ENCODE measurements at regions not wholly inside any gene's neighbourhood (a gene's known extent, or its start where the extent isn't known, plus 50 kb on each side); places are given as distances from the start of the nearest gene placed in this dataset.

- ChIA-PET POLR2A (no interaction called here), CTCF (no interaction called here)
- intact Hi-C loops (cut with micrococcal nuclease; ENCODE audit: unreplicated experiment) = no loop called here
These were observed 87.6 kb upstream of the SLC7A1 start for GRCh38 chr13:29683041-29683440.

DNA sequence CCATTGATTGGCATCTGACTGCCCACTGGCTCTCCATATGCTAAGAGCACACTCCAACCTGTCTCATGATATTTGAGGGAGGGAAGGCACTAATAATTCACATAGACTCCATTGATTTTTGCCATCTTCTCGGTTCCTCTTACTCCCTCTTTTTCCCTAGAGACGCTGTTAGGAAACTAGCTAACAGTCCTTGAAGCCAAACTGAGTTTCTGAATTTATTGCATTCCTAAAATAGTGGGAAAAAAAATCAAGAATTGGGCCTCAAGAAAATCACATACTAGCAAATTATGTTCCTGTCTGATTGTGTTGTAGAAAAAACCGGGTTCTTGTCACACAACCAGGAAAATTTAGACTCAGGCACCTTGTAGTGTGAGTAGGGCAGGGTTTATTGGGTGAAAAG lies 86.4 kb upstream of the SLC7A1 start:
- no peak for DNase-seq
- Mint-ChIP-seq H3K9me3 (ENCODE audit: unreplicated experiment) (no peaks in the 10 kb centered on the region), H3K27me3 (ENCODE audit: insufficient read depth, unreplicated experiment) (peaks cover 12% of the 10 kb centered on the region), H3K4me3 (ENCODE audit: unreplicated experiment) (no peak overlapping the region), H3K27ac (ENCODE audit: unreplicated experiment) (no peak overlapping the region), H3K4me1 (ENCODE audit: low read depth, unreplicated experiment) (no peaks in the 10 kb centered on the region), H3K36me3 (ENCODE audit: insufficient read depth, unreplicated experiment) (no peaks in the 10 kb centered on the region)
- H3K9me3 ChIP-seq = no peaks in the 10 kb centered on the region
- POLR2A ChIA-PET = no interaction called here
- BruUV-seq (replicated peaks) = no TSS peak
- TF ChIP-seq, protein P1, sequence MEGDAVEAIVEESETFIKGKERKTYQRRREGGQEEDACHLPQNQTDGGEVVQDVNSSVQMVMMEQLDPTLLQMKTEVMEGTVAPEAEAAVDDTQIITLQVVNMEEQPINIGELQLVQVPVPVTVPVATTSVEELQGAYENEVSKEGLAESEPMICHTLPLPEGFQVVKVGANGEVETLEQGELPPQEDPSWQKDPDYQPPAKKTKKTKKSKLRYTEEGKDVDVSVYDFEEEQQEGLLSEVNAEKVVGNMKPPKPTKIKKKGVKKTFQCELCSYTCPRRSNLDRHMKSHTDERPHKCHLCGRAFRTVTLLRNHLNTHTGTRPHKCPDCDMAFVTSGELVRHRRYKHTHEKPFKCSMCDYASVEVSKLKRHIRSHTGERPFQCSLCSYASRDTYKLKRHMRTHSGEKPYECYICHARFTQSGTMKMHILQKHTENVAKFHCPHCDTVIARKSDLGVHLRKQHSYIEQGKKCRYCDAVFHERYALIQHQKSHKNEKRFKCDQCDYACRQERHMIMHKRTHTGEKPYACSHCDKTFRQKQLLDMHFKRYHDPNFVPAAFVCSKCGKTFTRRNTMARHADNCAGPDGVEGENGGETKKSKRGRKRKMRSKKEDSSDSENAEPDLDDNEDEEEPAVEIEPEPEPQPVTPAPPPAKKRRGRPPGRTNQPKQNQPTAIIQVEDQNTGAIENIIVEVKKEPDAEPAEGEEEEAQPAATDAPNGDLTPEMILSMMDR (IDR thresholded peaks at IDR 0.05; ENCODE audit: insufficient read depth in 1 of 2, low read depth in 1 of 2, low read length in 1 of 2, severe bottlenecking in 1 of 2, unreplicated experiment in 1 of 2) = no peak
- H3K27me3 ChIP-seq (replicated peaks; ENCODE audit: control insufficient read depth, insufficient read depth, low read length) = no peaks in the 10 kb centered on the region
- no peaks in the 10 kb centered on the region for H3K4me1 ChIP-seq
- intact Hi-C loops (cut with micrococcal nuclease; ENCODE audit: unreplicated experiment) = no loop called here
- no peaks in the 10 kb centered on the region for H3K36me3 ChIP-seq (ENCODE audit: control insufficient read depth, insufficient read depth, low read length)
- CTCF ChIA-PET = no interaction called here
- H3K4me3 ChIP-seq (ENCODE audit: low read depth, low read length) = no peak overlapping the region

More at GRCh38 chr13:29683041-29683440, 87.6 kb upstream of the SLC7A1 start:
- BruUV-seq (replicated peaks) = no TSS peak
- H3K9me3 Mint-ChIP-seq (ENCODE audit: unreplicated experiment) = no peaks in the 10 kb centered on the region
- Histone ChIP-seq H3K4me3 (ENCODE audit: low read depth, low read length) (no peak overlapping the region), H3K36me3 (ENCODE audit: control insufficient read depth, insufficient read depth, low read length) (no peaks in the 10 kb centered on the region), H3K9me3 (no peaks in the 10 kb centered on the region), H3K4me1 (no peaks in the 10 kb centered on the region), H3K27me3 (replicated peaks; ENCODE audit: control insufficient read depth, insufficient read depth, low read length) (no peaks in the 10 kb centered on the region)
- no peak overlapping the region for H3K4me3 Mint-ChIP-seq (ENCODE audit: unreplicated experiment)
- H3K27me3 Mint-ChIP-seq (ENCODE audit: insufficient read depth, unreplicated experiment) = peaks cover 18% of the 10 kb centered on the region
- no peak overlapping the region for H3K27ac Mint-ChIP-seq (ENCODE audit: unreplicated experiment)
- H3K36me3 Mint-ChIP-seq (ENCODE audit: insufficient read depth, unreplicated experiment) = no peaks in the 10 kb centered on the region
- DNase-seq = no peak
- TF ChIP-seq, protein P1 (IDR thresholded peaks at IDR 0.05; ENCODE audit: insufficient read depth in 1 of 2, low read depth in 1 of 2, low read length in 1 of 2, severe bottlenecking in 1 of 2, unreplicated experiment in 1 of 2) = no peak
- no peaks in the 10 kb centered on the region for H3K4me1 Mint-ChIP-seq (ENCODE audit: low read depth, unreplicated experiment)

DNA sequence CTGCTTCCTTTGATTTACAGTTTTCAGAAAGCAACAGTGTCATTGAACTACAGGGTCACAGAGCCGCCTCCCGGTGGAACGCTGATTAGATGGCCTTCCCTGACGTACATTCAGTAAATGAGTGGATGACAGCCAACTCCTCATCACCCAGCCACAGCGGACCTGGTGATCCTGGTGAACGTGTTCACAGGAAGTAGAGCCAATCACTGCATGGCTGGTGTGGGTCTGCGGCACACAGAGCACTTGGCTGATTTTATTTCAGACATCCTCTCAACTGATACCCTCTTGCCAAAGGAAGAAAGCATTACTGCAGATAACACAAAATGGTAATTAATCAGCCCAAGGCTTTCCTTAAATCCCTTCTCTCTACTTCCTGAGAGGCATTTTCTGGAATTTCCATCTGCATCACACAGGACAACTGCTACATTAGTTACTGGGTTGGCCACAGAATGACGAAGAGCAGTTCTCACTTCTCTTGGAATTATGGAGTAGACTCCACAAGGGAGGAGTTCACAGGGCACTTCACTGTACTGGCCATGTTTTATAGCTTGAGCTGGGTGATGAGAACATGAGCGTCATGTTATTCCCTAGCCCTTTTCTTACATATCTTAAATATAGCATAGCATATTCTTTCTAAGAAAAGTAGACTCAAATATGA lies 84.0 kb upstream of the SLC7A1 start:
- intact Hi-C loops (cut with micrococcal nuclease; ENCODE audit: unreplicated experiment) = no loop called here
- no peak for DNase-seq
- no peaks in the 10 kb centered on the region for H3K4me1 Mint-ChIP-seq (ENCODE audit: low read depth, unreplicated experiment)
- no peaks in the 10 kb centered on the region for H3K36me3 ChIP-seq (ENCODE audit: control insufficient read depth, insufficient read depth, low read length)
- no peak overlapping the region for H3K4me3 Mint-ChIP-seq (ENCODE audit: unreplicated experiment)
- H3K27me3 Mint-ChIP-seq (ENCODE audit: insufficient read depth, unreplicated experiment) = peaks cover 15% of the 10 kb centered on the region
- no peaks in the 10 kb centered on the region for H3K27me3 ChIP-seq (replicated peaks; ENCODE audit: control insufficient read depth, insufficient read depth, low read length)
- H3K27ac Mint-ChIP-seq (ENCODE audit: unreplicated experiment) = no peak overlapping the region
- no peaks in the 10 kb centered on the region for H3K9me3 Mint-ChIP-seq (ENCODE audit: unreplicated experiment)
- TF ChIP-seq, protein P1 (IDR thresholded peaks at IDR 0.05; ENCODE audit: insufficient read depth in 1 of 2, low read depth in 1 of 2, low read length in 1 of 2, severe bottlenecking in 1 of 2, unreplicated experiment in 1 of 2) = no peak
- POLR2A ChIA-PET = no interaction called here
- BruUV-seq (replicated peaks) = no TSS peak
- H3K36me3 Mint-ChIP-seq (ENCODE audit: insufficient read depth, unreplicated experiment) = no peaks in the 10 kb centered on the region
- CTCF ChIA-PET = no interaction called here
- H3K9me3 ChIP-seq = no peaks in the 10 kb centered on the region
- H3K4me1 ChIP-seq = no peaks in the 10 kb centered on the region
- no peak overlapping the region for H3K4me3 ChIP-seq (ENCODE audit: low read depth, low read length)
